GM12878 (cell line): ENCODE measurements at regions not wholly inside any gene's neighbourhood (a gene's known extent, or its start where the extent isn't known, plus 50 kb on each side); places are given as distances from the start of the nearest gene placed in this dataset.

Source experiments
- EP300 ChIP-seq, 2 experiments: fragments of 150-350 bp in 1 of 2; IDR thresholded peaks; 2 replicates each; pipeline ENCODE4 v1.6.1; 2011 to 2012; ENCODE audit warnings: low read depth in 2 of 2, low read length in 2 of 2, borderline replicate concordance in 1 of 2, improper control_type of control experiment in 1 of 2, inconsistent platforms in 1 of 2; ENCODE audit not compliant: control insufficient read depth in 1 of 2
- ESRRA ChIP-seq: IDR thresholded peaks from 2 replicates; pipeline ENCODE4 v1.6.1; 2012; ENCODE audit warnings: mild to moderate bottlenecking, low read length, improper control_type of control experiment
- HDAC6 ChIP-seq: fragments of 200-600 bp; sonication (generic); IDR thresholded peaks from one replicate; pipeline ENCODE4 v1.8.0; 2017; ENCODE audit warnings: antibody characterized with exemption; ENCODE audit not compliant: unreplicated experiment
- NFIC ChIP-seq: IDR thresholded peaks from 2 replicates; pipeline ENCODE4 v1.6.1; 2012; ENCODE audit warnings: low read depth, mild to moderate bottlenecking, inconsistent platforms, low read length, moderate library complexity
- POLR2AphosphoS5 ChIP-seq: IDR thresholded peaks from 2 replicates; pipeline ENCODE4 v1.6.1; 2011; ENCODE audit warnings: mild to moderate bottlenecking, low read length, inconsistent platforms
- SRF ChIP-seq, 2 experiments: IDR thresholded peaks; 2 replicates each; pipeline ENCODE4 v1.6.1; 2011; ENCODE audit warnings: low read depth in 2 of 2, low read length in 2 of 2, mild to moderate bottlenecking in 1 of 2, moderate library complexity in 1 of 2
- TCF12 ChIP-seq: IDR thresholded peaks from 2 replicates; pipeline ENCODE4 v1.6.1; 2011; ENCODE audit warnings: low read depth, mild to moderate bottlenecking, low read length
- YY1 ChIP-seq: IDR thresholded peaks from 2 replicates; pipeline ENCODE4 v1.6.1; 2011; ENCODE audit warnings: low read depth, mild to moderate bottlenecking, low read length
- TF ChIP-seq, protein P1 (sequence below): fragments of 450-650 bp; IDR thresholded peaks from 2 replicates; pipeline ENCODE4 v1.6.1; 2016; ENCODE audit warnings: mild to moderate bottlenecking
- TF ChIP-seq, protein P2 (sequence below): IDR thresholded peaks from 2 replicates; pipeline ENCODE4 v1.6.1; 2012; ENCODE audit warnings: low read length, inconsistent platforms
- TF ChIP-seq, protein P3 (sequence below), 3 experiments: IDR thresholded peaks in 2 of 3; conservative IDR thresholded peaks in 1 of 3; 2 replicates each; pipeline ENCODE4 v1.5.1; 2011; ENCODE audit warnings: low read depth in 3 of 3, low read length in 3 of 3, mild to moderate bottlenecking in 3 of 3, control low read depth in 2 of 3, moderate library complexity in 2 of 3, inconsistent platforms in 1 of 3, mixed read lengths in 1 of 3; ENCODE audit not compliant: control insufficient read depth in 2 of 3, insufficient read depth in 1 of 3; ENCODE audit errors: extremely low read depth in 1 of 3
- TF ChIP-seq, protein P4 (sequence below): IDR thresholded peaks from 2 replicates; pipeline ENCODE4 v1.6.1; 2011; ENCODE audit warnings: low read depth, low read length, improper control_type of control experiment, borderline replicate concordance
- TF ChIP-seq, protein P5 (sequence below): fragments of 450-650 bp; conservative IDR thresholded peaks from 2 replicates; pipeline ENCODE4 v1.6.1; 2017; ENCODE audit warnings: mild to moderate bottlenecking, moderate library complexity
- TF ChIP-seq, protein P6 (sequence below): IDR thresholded peaks from 2 replicates; pipeline ENCODE4 v1.6.1; 2012; ENCODE audit warnings: low read depth, low read length, improper control_type of control experiment

DNA sequence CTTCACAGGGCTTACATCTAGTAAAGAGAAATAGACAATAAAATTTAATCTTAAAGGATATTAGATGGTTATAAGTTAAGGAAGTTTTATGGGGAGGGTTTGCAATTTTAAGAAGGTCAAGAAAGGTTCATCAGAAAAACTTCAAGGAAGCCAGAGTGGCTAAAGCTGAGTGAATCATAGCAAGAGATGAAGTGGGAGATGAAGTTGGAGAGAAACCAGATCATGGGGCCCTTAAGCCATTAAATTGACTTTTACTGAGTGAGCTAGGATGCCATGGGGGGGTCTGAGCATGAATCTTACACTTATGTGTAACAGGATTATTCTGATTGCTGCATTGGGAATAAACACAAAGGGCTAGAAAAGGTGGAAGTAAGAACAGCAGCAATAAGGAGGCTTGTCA is 189.2 kb downstream of the LRIG3 start:
- TF ChIP-seq, protein P1, sequence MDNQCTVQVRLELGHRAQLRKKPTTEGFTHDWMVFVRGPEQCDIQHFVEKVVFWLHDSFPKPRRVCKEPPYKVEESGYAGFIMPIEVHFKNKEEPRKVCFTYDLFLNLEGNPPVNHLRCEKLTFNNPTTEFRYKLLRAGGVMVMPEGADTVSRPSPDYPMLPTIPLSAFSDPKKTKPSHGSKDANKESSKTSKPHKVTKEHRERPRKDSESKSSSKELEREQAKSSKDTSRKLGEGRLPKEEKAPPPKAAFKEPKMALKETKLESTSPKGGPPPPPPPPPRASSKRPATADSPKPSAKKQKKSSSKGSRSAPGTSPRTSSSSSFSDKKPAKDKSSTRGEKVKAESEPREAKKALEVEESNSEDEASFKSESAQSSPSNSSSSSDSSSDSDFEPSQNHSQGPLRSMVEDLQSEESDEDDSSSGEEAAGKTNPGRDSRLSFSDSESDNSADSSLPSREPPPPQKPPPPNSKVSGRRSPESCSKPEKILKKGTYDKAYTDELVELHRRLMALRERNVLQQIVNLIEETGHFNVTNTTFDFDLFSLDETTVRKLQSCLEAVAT: no peak
- no peak for TF ChIP-seq HDAC6
- TF ChIP-seq, protein P2, sequence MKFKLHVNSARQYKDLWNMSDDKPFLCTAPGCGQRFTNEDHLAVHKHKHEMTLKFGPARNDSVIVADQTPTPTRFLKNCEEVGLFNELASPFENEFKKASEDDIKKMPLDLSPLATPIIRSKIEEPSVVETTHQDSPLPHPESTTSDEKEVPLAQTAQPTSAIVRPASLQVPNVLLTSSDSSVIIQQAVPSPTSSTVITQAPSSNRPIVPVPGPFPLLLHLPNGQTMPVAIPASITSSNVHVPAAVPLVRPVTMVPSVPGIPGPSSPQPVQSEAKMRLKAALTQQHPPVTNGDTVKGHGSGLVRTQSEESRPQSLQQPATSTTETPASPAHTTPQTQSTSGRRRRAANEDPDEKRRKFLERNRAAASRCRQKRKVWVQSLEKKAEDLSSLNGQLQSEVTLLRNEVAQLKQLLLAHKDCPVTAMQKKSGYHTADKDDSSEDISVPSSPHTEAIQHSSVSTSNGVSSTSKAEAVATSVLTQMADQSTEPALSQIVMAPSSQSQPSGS: no peak
- TF ChIP-seq, protein P3, sequence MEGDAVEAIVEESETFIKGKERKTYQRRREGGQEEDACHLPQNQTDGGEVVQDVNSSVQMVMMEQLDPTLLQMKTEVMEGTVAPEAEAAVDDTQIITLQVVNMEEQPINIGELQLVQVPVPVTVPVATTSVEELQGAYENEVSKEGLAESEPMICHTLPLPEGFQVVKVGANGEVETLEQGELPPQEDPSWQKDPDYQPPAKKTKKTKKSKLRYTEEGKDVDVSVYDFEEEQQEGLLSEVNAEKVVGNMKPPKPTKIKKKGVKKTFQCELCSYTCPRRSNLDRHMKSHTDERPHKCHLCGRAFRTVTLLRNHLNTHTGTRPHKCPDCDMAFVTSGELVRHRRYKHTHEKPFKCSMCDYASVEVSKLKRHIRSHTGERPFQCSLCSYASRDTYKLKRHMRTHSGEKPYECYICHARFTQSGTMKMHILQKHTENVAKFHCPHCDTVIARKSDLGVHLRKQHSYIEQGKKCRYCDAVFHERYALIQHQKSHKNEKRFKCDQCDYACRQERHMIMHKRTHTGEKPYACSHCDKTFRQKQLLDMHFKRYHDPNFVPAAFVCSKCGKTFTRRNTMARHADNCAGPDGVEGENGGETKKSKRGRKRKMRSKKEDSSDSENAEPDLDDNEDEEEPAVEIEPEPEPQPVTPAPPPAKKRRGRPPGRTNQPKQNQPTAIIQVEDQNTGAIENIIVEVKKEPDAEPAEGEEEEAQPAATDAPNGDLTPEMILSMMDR (IDR thresholded peaks at IDR 0.05 in 2 of 3, conservative IDR thresholded peaks at IDR 0.05 in 1 of 3; ENCODE audit: control insufficient read depth in 2 of 3, extremely low read depth in 1 of 3, insufficient read depth in 1 of 3, low read depth in 3 of 3, low read length in 3 of 3): no peak
- TF ChIP-seq NFIC: no peak
- TF ChIP-seq, protein P4, sequence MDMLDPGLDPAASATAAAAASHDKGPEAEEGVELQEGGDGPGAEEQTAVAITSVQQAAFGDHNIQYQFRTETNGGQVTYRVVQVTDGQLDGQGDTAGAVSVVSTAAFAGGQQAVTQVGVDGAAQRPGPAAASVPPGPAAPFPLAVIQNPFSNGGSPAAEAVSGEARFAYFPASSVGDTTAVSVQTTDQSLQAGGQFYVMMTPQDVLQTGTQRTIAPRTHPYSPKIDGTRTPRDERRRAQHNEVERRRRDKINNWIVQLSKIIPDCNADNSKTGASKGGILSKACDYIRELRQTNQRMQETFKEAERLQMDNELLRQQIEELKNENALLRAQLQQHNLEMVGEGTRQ: no peak
- TF ChIP-seq, protein P5, sequence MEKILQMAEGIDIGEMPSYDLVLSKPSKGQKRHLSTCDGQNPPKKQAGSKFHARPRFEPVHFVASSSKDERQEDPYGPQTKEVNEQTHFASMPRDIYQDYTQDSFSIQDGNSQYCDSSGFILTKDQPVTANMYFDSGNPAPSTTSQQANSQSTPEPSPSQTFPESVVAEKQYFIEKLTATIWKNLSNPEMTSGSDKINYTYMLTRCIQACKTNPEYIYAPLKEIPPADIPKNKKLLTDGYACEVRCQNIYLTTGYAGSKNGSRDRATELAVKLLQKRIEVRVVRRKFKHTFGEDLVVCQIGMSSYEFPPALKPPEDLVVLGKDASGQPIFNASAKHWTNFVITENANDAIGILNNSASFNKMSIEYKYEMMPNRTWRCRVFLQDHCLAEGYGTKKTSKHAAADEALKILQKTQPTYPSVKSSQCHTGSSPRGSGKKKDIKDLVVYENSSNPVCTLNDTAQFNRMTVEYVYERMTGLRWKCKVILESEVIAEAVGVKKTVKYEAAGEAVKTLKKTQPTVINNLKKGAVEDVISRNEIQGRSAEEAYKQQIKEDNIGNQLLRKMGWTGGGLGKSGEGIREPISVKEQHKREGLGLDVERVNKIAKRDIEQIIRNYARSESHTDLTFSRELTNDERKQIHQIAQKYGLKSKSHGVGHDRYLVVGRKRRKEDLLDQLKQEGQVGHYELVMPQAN: no peak
- TF ChIP-seq, protein P6, sequence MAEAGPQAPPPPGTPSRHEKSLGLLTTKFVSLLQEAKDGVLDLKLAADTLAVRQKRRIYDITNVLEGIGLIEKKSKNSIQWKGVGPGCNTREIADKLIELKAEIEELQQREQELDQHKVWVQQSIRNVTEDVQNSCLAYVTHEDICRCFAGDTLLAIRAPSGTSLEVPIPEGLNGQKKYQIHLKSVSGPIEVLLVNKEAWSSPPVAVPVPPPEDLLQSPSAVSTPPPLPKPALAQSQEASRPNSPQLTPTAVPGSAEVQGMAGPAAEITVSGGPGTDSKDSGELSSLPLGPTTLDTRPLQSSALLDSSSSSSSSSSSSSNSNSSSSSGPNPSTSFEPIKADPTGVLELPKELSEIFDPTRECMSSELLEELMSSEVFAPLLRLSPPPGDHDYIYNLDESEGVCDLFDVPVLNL: no peak
- no peak for TF ChIP-seq ESRRA
- TF ChIP-seq TCF12: no peak
- TF ChIP-seq SRF (IDR thresholded peaks at IDR 0.05; ENCODE audit: low read depth in 2 of 2, low read length in 2 of 2): no peak
- TF ChIP-seq POLR2AphosphoS5: no peak
- TF ChIP-seq EP300 (IDR thresholded peaks at IDR 0.05; ENCODE audit: borderline replicate concordance in 1 of 2, control insufficient read depth in 1 of 2, low read depth in 2 of 2, low read length in 2 of 2): no peak
- no peak for TF ChIP-seq YY1
